ENCODE measurements at regions not wholly inside any gene's neighbourhood (a gene's known extent, or its start where the extent isn't known, plus 50 kb on each side); places are given as distances from the start of the nearest gene placed in this dataset.

- TF ChIP-seq, protein P1, sequence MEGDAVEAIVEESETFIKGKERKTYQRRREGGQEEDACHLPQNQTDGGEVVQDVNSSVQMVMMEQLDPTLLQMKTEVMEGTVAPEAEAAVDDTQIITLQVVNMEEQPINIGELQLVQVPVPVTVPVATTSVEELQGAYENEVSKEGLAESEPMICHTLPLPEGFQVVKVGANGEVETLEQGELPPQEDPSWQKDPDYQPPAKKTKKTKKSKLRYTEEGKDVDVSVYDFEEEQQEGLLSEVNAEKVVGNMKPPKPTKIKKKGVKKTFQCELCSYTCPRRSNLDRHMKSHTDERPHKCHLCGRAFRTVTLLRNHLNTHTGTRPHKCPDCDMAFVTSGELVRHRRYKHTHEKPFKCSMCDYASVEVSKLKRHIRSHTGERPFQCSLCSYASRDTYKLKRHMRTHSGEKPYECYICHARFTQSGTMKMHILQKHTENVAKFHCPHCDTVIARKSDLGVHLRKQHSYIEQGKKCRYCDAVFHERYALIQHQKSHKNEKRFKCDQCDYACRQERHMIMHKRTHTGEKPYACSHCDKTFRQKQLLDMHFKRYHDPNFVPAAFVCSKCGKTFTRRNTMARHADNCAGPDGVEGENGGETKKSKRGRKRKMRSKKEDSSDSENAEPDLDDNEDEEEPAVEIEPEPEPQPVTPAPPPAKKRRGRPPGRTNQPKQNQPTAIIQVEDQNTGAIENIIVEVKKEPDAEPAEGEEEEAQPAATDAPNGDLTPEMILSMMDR (IDR thresholded peaks at IDR 0.05): no peak
- TF ChIP-seq RELA (CRISPR knock-in tag; IDR thresholded peaks at IDR 0.05; ENCODE audit: borderline replicate concordance) (no peak), ZBTB21 (CRISPR knock-in tag; IDR thresholded peaks at IDR 0.05; ENCODE audit: borderline replicate concordance) (no peak), JUN (CRISPR knock-in tag; IDR thresholded peaks at IDR 0.05) (no peak), CREB1 (CRISPR knock-in tag; IDR thresholded peaks at IDR 0.05) (no peak), TCF7 (CRISPR knock-in tag; IDR thresholded peaks at IDR 0.05; ENCODE audit: low read depth) (no peak), TP53 (CRISPR knock-in tag; IDR thresholded peaks at IDR 0.05) (no peak), SP1 (CRISPR knock-in tag; conservative IDR thresholded peaks at IDR 0.05) (no peak), ZNF416 (CRISPR knock-in tag; IDR thresholded peaks at IDR 0.05) (no peak), GRHL2 (CRISPR knock-in tag; IDR thresholded peaks at IDR 0.05; ENCODE audit: insufficient replicate concordance, severe bottlenecking) (no peak)
- TF ChIP-seq, protein P2, sequence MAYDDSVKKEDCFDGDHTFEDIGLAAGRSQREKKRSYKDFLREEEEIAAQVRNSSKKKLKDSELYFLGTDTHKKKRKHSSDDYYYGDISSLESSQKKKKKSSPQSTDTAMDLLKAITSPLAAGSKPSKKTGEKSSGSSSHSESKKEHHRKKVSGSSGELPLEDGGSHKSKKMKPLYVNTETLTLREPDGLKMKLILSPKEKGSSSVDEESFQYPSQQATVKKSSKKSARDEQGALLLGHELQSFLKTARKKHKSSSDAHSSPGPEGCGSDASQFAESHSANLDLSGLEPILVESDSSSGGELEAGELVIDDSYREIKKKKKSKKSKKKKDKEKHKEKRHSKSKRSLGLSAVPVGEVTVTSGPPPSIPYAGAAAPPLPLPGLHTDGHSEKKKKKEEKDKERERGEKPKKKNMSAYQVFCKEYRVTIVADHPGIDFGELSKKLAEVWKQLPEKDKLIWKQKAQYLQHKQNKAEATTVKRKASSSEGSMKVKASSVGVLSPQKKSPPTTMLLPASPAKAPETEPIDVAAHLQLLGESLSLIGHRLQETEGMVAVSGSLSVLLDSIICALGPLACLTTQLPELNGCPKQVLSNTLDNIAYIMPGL (CRISPR knock-in tag; IDR thresholded peaks at IDR 0.05): no peak
- TF ChIP-seq, protein P3, sequence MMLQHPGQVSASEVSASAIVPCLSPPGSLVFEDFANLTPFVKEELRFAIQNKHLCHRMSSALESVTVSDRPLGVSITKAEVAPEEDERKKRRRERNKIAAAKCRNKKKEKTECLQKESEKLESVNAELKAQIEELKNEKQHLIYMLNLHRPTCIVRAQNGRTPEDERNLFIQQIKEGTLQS (CRISPR knock-in tag; conservative IDR thresholded peaks at IDR 0.05): no peak
- TF ChIP-seq, protein P4, sequence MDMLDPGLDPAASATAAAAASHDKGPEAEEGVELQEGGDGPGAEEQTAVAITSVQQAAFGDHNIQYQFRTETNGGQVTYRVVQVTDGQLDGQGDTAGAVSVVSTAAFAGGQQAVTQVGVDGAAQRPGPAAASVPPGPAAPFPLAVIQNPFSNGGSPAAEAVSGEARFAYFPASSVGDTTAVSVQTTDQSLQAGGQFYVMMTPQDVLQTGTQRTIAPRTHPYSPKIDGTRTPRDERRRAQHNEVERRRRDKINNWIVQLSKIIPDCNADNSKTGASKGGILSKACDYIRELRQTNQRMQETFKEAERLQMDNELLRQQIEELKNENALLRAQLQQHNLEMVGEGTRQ (CRISPR knock-in tag; IDR thresholded peaks at IDR 0.05): no peak
- TF ChIP-seq, protein P5, sequence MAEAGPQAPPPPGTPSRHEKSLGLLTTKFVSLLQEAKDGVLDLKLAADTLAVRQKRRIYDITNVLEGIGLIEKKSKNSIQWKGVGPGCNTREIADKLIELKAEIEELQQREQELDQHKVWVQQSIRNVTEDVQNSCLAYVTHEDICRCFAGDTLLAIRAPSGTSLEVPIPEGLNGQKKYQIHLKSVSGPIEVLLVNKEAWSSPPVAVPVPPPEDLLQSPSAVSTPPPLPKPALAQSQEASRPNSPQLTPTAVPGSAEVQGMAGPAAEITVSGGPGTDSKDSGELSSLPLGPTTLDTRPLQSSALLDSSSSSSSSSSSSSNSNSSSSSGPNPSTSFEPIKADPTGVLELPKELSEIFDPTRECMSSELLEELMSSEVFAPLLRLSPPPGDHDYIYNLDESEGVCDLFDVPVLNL (CRISPR knock-in tag; IDR thresholded peaks at IDR 0.05; ENCODE audit: borderline replicate concordance, low read depth): no peak
These were observed 284.5 kb upstream of the RASA1 start for GRCh38 chr5:86983208-86983607.
